ES-I3 (cell line): ENCODE measurements at regions not wholly inside any gene's neighbourhood (a gene's known extent, or its start where the extent isn't known, plus 50 kb on each side); places are given as distances from the start of the nearest gene placed in this dataset.
"Not testable (repeated sequence)": the region's sequence is repeated elsewhere in the genome, so short reads cannot be mapped to it uniquely, and the experiment has no call there.

ENCODE experiments used
- H3K36me3 ChIP-seq: 2 replicates; pipeline ENCODE4 v1.6.1; 2013; ENCODE audit warnings: mild to moderate bottlenecking, low read length, control low read depth, moderate library complexity; ENCODE audit not compliant: insufficient read depth
- H3K4me1 ChIP-seq: 2 replicates; pipeline ENCODE4 v1.6.1; 2013; ENCODE audit warnings: mild to moderate bottlenecking, control low read depth, low read length; ENCODE audit not compliant: insufficient read depth
- H3K9ac ChIP-seq: 2 replicates; pipeline ENCODE4 v1.6.1; 2013; ENCODE audit warnings: low read depth, mild to moderate bottlenecking, low read length, moderate library complexity
- H3K9me3 ChIP-seq: 2 replicates; pipeline ENCODE4 v1.6.1; 2013; ENCODE audit warnings: mild to moderate bottlenecking, low read length, moderate library complexity; ENCODE audit not compliant: control insufficient read depth, insufficient read depth

GRCh38 chr5:3325972-3326840 is 269.4 kb upstream of the IRX1 start:
- no peaks in the 10 kb centered on the region for H3K9me3 ChIP-seq
- no peaks in the 10 kb centered on the region for H3K36me3 ChIP-seq
- H3K9ac ChIP-seq: no peak overlapping the region
- no peaks in the 10 kb centered on the region for H3K4me1 ChIP-seq

GRCh38 chr5:3325201-3325971 is 270.2 kb upstream of the IRX1 start:
- no peaks in the 10 kb centered on the region for H3K4me1 ChIP-seq
- H3K9me3 ChIP-seq: no peaks in the 10 kb centered on the region
- H3K36me3 ChIP-seq: no peaks in the 10 kb centered on the region
- no peak overlapping the region for H3K9ac ChIP-seq

GRCh38 chr5:3324421-3325101 is 271.1 kb upstream of the IRX1 start:
- H3K9ac ChIP-seq: no peak overlapping the region
- H3K36me3 ChIP-seq: no peaks in the 10 kb centered on the region
- H3K4me1 ChIP-seq: no peaks in the 10 kb centered on the region
- no peaks in the 10 kb centered on the region for H3K9me3 ChIP-seq

- not testable (repeated sequence) for H3K9ac ChIP-seq, H3K9me3 ChIP-seq, H3K4me1 ChIP-seq, H3K36me3 ChIP-seq
Measured at GRCh38 chr5:3323966-3324365, 271.7 kb upstream of the IRX1 start.

GRCh38 chr5:3323144-3323543 is 272.5 kb upstream of the IRX1 start:
- H3K36me3 ChIP-seq: no peaks in the 10 kb centered on the region
- no peaks in the 10 kb centered on the region for H3K4me1 ChIP-seq
- no peaks in the 10 kb centered on the region for H3K9me3 ChIP-seq
- no peak overlapping the region for H3K9ac ChIP-seq

GRCh38 chr5:3322642-3323041 is 273.0 kb upstream of the IRX1 start:
- Histone ChIP-seq H3K36me3 (no peaks in the 10 kb centered on the region), H3K9me3 (no peaks in the 10 kb centered on the region), H3K9ac (no peak overlapping the region), H3K4me1 (no peaks in the 10 kb centered on the region)

- no peaks in the 10 kb centered on the region for H3K36me3 ChIP-seq
- H3K9ac ChIP-seq: no peak overlapping the region
- H3K9me3 ChIP-seq: no peaks in the 10 kb centered on the region
- H3K4me1 ChIP-seq: no peaks in the 10 kb centered on the region
Measured at GRCh38 chr5:3321923-3322322, 273.7 kb upstream of the IRX1 start.

- Histone ChIP-seq H3K4me1 (no peaks in the 10 kb centered on the region), H3K9ac (no peak overlapping the region), H3K9me3 (no peaks in the 10 kb centered on the region)
Measured at GRCh38 chr5:3321119-3321760, 274.4 kb upstream of the IRX1 start.

GRCh38 chr5:3320317-3320875 is 275.2 kb upstream of the IRX1 start:
- Histone ChIP-seq H3K9ac (no peak overlapping the region), H3K36me3 (no peaks in the 10 kb centered on the region), H3K9me3 (no peaks in the 10 kb centered on the region), H3K4me1 (no peaks in the 10 kb centered on the region)

More at GRCh38 chr5:3321119-3321760, 274.4 kb upstream of the IRX1 start:
- H3K36me3 ChIP-seq: no peaks in the 10 kb centered on the region

- H3K4me1 ChIP-seq: no peaks in the 10 kb centered on the region
- no peak overlapping the region for H3K9ac ChIP-seq
- H3K9me3 ChIP-seq: no peaks in the 10 kb centered on the region
- no peaks in the 10 kb centered on the region for H3K36me3 ChIP-seq
Measured at GRCh38 chr5:3317051-3317795, 278.4 kb upstream of the IRX1 start.

GRCh38 chr5:3313569-3313968 is 282.1 kb upstream of the IRX1 start:
- H3K9me3 ChIP-seq: no peaks in the 10 kb centered on the region
- H3K36me3 ChIP-seq: no peaks in the 10 kb centered on the region
- no peaks in the 10 kb centered on the region for H3K4me1 ChIP-seq
- no peak overlapping the region for H3K9ac ChIP-seq

- no peaks in the 10 kb centered on the region for H3K36me3 ChIP-seq
- H3K4me1 ChIP-seq: no peaks in the 10 kb centered on the region
- H3K9ac ChIP-seq: no peak overlapping the region
- no peaks in the 10 kb centered on the region for H3K9me3 ChIP-seq
Measured at GRCh38 chr5:3312299-3312698, 283.3 kb upstream of the IRX1 start.

- H3K9me3 ChIP-seq: no peaks in the 10 kb centered on the region
- no peak overlapping the region for H3K9ac ChIP-seq
- no peaks in the 10 kb centered on the region for H3K36me3 ChIP-seq
- no peaks in the 10 kb centered on the region for H3K4me1 ChIP-seq
Measured at GRCh38 chr5:3311433-3311832, 284.2 kb upstream of the IRX1 start.
